Epithelial cell of esophagus (primary cell): ENCODE measurements at regions not wholly inside any gene's neighbourhood (a gene's known extent, or its start where the extent isn't known, plus 50 kb on each side); places are given as distances from the start of the nearest gene placed in this dataset.

ENCODE experiments used
- DNase-seq: peaks from one replicate; pipeline ENCODE4 v3.0.0; 2010; ENCODE audit warnings: low read depth
- H3K4me3 ChIP-seq: 2 replicates; pipeline ENCODE4 v1.5.1; 2011; ENCODE audit warnings: mild to moderate bottlenecking, low read length, control low read depth
- TF ChIP-seq, protein P1 (sequence below): IDR thresholded peaks from 2 replicates; pipeline ENCODE4 v1.5.1; 2011; ENCODE audit warnings: low read depth, mild to moderate bottlenecking, low read length, control low read depth, inconsistent platforms; ENCODE audit not compliant: insufficient read depth; ENCODE audit errors: missing control alignments

DNA sequence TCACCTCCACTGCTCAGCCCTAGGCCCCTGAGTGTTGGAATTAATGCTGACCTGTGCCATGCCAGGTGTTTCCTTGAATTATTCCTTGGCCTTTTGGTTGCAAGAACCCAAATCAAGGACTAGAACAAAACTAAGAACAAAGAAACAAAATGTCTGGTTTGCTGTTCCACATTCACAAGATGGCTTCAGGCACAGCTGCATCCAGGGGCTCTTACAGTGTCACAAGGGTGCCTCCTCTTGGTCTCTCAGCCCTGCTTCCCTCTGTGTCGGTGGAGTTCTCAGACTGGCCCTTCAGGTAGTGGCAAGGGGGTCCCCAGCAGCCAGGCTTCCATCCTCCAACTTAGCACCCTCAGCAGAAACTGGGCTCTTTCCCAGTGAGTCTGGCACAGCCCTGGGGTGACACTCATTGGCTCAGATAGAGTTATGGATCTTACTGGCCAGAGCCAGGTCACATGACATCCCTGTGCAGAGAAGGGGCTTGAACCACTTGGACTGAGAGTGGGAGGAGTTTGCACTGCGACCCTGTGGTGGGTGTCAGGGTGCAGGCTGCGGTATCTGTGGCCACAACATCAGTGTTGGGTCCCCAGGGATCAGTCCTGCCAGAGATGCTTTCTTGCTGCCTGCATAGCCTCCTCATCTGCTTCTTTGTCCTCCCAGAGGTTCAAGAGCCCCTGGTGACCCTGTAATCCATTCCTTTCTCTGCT lies 427.7 kb upstream of the SULF2 start:
- DNase-seq: no peak
- TF ChIP-seq, protein P1, sequence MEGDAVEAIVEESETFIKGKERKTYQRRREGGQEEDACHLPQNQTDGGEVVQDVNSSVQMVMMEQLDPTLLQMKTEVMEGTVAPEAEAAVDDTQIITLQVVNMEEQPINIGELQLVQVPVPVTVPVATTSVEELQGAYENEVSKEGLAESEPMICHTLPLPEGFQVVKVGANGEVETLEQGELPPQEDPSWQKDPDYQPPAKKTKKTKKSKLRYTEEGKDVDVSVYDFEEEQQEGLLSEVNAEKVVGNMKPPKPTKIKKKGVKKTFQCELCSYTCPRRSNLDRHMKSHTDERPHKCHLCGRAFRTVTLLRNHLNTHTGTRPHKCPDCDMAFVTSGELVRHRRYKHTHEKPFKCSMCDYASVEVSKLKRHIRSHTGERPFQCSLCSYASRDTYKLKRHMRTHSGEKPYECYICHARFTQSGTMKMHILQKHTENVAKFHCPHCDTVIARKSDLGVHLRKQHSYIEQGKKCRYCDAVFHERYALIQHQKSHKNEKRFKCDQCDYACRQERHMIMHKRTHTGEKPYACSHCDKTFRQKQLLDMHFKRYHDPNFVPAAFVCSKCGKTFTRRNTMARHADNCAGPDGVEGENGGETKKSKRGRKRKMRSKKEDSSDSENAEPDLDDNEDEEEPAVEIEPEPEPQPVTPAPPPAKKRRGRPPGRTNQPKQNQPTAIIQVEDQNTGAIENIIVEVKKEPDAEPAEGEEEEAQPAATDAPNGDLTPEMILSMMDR: no peak
- no peak overlapping the region for H3K4me3 ChIP-seq

DNA sequence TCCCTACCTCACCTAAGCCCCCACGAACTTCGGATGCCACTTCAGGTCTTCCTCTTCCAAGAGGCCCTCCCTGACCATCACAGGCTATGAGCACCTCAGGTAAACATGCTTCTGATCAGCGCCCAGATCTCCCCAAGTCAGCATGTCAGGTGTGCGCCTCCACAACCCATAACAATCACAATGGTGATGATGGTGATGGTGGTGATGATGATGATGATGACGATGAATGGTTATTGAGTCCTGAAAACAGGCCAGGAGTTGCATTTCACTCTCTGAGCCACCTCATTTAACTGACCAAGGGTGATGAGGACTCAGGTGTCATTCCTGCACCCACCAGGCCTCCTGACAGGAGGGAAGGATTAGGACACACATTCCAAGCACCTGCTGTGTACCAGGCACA lies 426.6 kb upstream of the SULF2 start:
- TF ChIP-seq, protein P1: no peak
- H3K4me3 ChIP-seq: no peak overlapping the region
- no peak for DNase-seq

DNA sequence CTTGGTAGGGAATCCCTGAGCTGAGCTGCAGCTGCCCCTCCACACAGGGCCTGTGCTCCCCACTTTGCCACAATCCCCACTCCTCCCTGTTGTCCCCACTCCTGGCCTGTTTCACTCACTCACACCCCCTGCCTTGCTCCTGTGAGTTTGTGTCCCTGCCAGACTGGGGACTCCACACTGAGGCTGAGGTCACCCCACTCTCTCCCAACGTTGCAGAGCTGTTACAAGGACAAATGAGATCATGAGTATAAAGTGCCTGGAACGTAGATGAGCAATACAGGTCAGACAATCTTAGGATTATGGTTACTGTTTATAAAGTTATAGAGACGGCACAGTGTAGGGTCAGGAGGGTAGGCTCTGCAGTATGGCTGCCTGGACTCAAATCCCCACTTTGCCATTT lies 426.0 kb upstream of the SULF2 start:
- no peak overlapping the region for H3K4me3 ChIP-seq
- TF ChIP-seq, protein P1: no peak
- DNase-seq: no peak

DNA sequence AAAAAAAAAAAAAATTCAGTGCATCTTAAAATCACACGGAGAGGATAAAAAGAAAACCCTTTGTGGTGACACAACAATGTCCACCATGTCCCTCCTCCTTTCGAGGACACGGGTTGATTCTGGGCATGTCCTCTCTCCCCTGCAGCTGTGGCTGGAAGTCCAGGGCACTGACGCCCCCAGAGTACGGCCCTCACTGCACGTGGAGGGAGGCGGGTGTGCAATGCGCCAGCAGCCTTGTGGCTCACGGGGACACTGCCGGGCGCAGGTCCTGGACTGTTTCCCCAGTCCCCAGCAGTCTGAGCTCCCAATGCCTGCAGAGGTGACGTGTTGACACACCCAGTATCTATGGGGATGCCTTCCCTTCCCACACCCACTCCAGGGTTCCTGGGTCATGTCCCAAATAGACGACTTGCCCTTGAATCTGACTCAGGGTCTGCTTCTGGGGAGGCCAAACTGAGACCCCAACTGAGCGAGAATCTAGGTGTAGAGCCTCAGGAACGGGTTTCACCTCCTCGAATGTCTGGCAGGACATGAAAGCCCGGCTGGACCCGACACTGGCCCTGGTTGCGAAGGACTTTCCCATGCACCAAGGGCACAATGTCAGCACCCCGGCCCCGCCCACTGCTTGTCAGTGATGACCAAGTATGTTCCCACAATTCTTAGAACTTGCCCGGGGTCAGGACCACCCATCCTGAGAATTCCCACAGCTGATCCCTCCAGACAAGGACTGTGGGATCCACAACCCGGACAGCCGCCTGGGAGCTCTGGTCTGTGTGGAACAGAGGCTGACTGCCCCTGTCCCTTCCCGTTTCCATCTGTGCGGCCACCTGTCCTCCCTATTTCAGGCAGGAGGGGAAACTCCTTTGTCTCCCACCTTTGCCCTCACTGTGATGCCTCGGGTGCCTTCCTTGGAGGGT lies 425.1 kb upstream of the SULF2 start:
- TF ChIP-seq, protein P1: no peak
- no peak for DNase-seq

DNA sequence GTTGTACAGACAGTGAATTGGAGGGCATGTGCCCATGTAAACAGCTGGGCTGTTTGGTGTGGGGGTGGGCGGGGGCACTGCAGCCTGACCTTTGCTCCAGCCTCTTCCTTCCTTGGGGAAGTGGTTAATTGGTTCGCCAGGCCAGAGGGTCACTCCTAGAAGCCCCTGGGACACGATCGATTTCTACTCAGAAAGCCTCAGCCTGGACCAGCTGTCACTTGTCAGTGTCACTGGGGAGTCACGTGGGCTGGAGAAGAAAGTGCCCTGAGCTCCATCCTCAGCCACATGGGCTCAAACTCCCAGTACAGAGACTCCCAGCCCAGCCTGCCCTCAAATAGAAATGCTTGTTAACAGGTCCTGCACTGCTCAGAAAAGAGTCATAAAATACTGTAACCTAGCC lies 423.8 kb upstream of the SULF2 start:
- TF ChIP-seq, protein P1: no peak
- no peak overlapping the region for H3K4me3 ChIP-seq
- no peak for DNase-seq

More for the DNA sequence above, 425.1 kb upstream of the SULF2 start:
- no peak overlapping the region for H3K4me3 ChIP-seq

DNA sequence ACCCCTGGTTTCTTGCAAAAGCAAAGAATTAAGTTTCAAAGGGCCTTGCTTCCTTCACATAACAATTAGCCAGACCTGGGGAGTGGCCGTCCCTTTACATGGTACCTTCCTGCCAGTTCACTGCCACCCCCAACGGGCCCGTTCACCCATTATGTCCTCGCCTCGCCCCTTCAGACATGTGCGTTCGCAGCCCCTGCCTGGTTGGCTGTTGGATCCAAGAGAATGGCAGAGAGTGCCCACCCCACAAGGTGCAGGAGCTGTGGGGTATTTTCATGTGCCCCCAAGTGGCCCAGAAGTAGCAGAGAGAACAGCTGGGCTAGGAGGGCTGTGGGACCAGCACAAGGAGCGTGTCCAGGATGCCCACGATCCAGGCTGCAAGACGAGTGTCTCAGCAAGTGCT lies 422.9 kb upstream of the SULF2 start:
- DNase-seq: no peak
- TF ChIP-seq, protein P1: no peak
- H3K4me3 ChIP-seq: no peak overlapping the region

DNA sequence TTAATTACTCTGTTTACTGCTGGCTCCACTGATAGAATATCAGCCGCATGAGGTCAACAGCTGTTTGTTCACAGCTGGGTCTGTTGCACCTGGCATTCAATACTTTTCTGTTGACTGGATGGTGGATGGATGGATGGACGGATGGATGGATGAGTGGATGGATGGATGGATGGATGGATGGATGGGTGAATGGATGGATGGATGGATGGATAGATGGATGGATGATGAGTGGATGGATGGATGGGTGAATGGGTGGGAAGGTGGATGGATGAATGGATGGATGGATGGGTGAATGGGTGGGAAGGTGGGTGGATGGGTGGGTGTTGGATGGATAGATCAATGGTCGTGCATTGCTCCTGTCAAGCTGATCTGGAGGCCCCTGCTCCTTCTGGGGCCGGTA lies 422.2 kb upstream of the SULF2 start:
- H3K4me3 ChIP-seq: no peak overlapping the region
- TF ChIP-seq, protein P1: no peak
- DNase-seq: no peak
